ENCODE measurements at regions not wholly inside any gene's neighbourhood (a gene's known extent, or its start where the extent isn't known, plus 50 kb on each side); places are given as distances from the start of the nearest gene placed in this dataset.

DNA sequence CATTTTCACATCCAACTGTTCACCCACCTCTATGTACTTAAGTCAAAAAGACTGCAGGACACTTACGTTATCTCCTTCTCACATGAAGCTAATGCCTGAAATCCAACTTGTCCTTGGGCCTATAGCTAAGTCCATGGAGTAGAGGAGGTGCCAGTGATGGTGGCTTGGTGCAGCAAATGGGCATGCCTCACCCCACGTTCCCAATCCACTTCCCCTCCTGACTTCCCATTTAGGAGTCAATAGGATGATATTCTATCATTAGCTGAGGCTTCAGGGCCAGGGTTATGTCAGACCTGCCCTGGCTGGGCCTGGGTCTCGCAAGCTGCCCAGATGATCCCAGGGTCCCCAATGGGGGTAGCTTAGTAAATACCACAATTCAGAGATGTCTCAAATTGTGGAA, 410.4 kb downstream of the MAFB start (continued):
- TF ChIP-seq, protein P1, sequence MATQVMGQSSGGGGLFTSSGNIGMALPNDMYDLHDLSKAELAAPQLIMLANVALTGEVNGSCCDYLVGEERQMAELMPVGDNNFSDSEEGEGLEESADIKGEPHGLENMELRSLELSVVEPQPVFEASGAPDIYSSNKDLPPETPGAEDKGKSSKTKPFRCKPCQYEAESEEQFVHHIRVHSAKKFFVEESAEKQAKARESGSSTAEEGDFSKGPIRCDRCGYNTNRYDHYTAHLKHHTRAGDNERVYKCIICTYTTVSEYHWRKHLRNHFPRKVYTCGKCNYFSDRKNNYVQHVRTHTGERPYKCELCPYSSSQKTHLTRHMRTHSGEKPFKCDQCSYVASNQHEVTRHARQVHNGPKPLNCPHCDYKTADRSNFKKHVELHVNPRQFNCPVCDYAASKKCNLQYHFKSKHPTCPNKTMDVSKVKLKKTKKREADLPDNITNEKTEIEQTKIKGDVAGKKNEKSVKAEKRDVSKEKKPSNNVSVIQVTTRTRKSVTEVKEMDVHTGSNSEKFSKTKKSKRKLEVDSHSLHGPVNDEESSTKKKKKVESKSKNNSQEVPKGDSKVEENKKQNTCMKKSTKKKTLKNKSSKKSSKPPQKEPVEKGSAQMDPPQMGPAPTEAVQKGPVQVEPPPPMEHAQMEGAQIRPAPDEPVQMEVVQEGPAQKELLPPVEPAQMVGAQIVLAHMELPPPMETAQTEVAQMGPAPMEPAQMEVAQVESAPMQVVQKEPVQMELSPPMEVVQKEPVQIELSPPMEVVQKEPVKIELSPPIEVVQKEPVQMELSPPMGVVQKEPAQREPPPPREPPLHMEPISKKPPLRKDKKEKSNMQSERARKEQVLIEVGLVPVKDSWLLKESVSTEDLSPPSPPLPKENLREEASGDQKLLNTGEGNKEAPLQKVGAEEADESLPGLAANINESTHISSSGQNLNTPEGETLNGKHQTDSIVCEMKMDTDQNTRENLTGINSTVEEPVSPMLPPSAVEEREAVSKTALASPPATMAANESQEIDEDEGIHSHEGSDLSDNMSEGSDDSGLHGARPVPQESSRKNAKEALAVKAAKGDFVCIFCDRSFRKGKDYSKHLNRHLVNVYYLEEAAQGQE (IDR thresholded peaks at IDR 0.05; ENCODE audit: unreplicated experiment), result no peak
- no peak for TF ChIP-seq CREB1 (CRISPR knock-in tag; IDR thresholded peaks at IDR 0.05; ENCODE audit: low read depth)
- TF ChIP-seq, protein P2, sequence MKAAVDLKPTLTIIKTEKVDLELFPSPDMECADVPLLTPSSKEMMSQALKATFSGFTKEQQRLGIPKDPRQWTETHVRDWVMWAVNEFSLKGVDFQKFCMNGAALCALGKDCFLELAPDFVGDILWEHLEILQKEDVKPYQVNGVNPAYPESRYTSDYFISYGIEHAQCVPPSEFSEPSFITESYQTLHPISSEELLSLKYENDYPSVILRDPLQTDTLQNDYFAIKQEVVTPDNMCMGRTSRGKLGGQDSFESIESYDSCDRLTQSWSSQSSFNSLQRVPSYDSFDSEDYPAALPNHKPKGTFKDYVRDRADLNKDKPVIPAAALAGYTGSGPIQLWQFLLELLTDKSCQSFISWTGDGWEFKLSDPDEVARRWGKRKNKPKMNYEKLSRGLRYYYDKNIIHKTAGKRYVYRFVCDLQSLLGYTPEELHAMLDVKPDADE (IDR thresholded peaks at IDR 0.05), result no peak

DNA sequence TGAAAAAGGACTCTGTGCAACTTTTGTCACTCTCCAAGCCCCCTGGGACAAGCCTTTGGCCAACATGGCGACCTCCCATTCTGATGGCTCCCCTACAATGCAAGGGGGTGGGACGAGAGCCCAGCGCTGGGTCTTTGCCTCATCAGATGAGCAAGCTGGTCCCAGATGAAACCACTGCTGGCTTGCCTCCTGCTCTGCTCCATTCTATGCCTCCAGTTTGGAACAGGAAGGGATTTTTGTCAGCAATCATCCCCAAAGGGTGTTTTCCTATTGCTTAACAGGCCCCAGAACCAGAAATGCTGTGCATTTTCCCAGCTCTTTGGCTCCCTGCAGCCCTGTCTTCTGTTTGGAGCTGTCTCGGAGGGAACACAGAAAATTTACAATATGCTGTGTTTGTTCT, 412.7 kb downstream of the MAFB start:
- H3K27ac Mint-ChIP-seq, result peak overlapping the region; percentile 76; the same call in 1 of the 2 replicates
- H3K27me3 Mint-ChIP-seq (ENCODE audit: insufficient read depth, low read depth, poor library complexity), result peaks cover 24% of the 10 kb centered on the region
- H3K4me3 Mint-ChIP-seq, result peak overlapping the region; percentile 27; the same call in 1 of the 3 replicates
- H3K79me2 ChIP-seq (replicated peaks; ENCODE audit: insufficient read depth), result peaks cover 31% of the 10 kb centered on the region
- peaks cover 6% of the 10 kb centered on the region; the same call in 1 of the 3 replicates for H3K9me3 Mint-ChIP-seq
- H3K36me3 ChIP-seq (ENCODE audit: insufficient read depth), result peaks cover 22% of the 10 kb centered on the region
- no peak overlapping the region for H2AFZ ChIP-seq
- no peaks in the 10 kb centered on the region for H4K20me1 ChIP-seq (replicated peaks; ENCODE audit: insufficient read depth)
- no peak for DNase-seq (ENCODE audit: low spot score)
- no peaks in the 10 kb centered on the region for H3K27me3 ChIP-seq (ENCODE audit: insufficient read depth)
- H3K9me2 ChIP-seq (ENCODE audit: insufficient read depth), result no peaks in the 10 kb centered on the region
- TF ChIP-seq ZNF114 (CRISPR knock-in tag; IDR thresholded peaks at IDR 0.05) (no peak), POLR2AphosphoS5 (IDR thresholded peaks at IDR 0.05; ENCODE audit: low read depth) (peak; percentile 46)
- no peak; the same call in 1 of the 3 replicates for ATAC-seq
- H3K27ac ChIP-seq (ENCODE audit: low read depth), result peak overlapping the region; percentile 96
- H3K4me3 ChIP-seq, result peak overlapping the region; percentile 87; the same call in 1 of the 2 replicates
- peaks cover 64% of the 10 kb centered on the region for H3K4me1 ChIP-seq (ENCODE audit: insufficient read depth)
- H3K36me3 Mint-ChIP-seq (ENCODE audit: low read depth), result peaks cover 87% of the 10 kb centered on the region
- peaks cover 80% of the 10 kb centered on the region for H3K4me1 Mint-ChIP-seq
- peak overlapping the region; percentile 87; the same call in 1 of the 2 replicates for H3K4me2 ChIP-seq
- H3F3A ChIP-seq (replicated peaks; ENCODE audit: low read depth), result peaks cover 32% of the 10 kb centered on the region

DNA sequence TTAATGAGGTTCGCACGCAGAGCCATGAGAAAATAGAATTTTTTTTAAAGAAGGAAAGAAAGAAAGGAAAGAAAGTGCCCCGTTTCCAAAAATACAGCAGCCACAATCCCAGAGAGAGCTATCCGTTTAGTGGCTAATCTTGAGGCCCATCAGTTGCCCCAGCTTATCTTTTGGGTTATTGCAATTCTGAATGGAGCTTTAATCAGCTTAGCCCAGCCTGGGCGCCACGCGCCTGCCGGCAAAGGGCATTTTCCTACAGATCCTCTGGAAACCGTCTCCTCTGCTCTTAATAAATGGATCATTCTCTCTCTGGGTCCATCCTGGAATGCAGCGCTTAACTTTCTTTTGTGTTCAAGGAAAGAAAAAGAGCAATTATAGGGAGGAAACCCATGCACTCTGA, 413.3 kb downstream of the MAFB start:
- peak overlapping the region; percentile 96 for H3K27ac ChIP-seq (ENCODE audit: low read depth)
- H3K36me3 Mint-ChIP-seq (ENCODE audit: low read depth), result peaks cover 90% of the 10 kb centered on the region
- H4K20me1 ChIP-seq (replicated peaks; ENCODE audit: insufficient read depth), result no peaks in the 10 kb centered on the region
- peak overlapping the region; percentile 87 for H3K4me2 ChIP-seq
- no peak for DNase-seq (ENCODE audit: low spot score)
- peaks cover 62% of the 10 kb centered on the region for H3K4me1 ChIP-seq (ENCODE audit: insufficient read depth)
- peaks cover 10% of the 10 kb centered on the region; the same call in 2 of the 3 replicates for H3K9me3 Mint-ChIP-seq
- H3K4me3 Mint-ChIP-seq, result peak overlapping the region; percentile 27
- H3K4me3 ChIP-seq, result peak overlapping the region; percentile 87
- peak overlapping the region; percentile 88 for H3K27ac Mint-ChIP-seq
- H2AFZ ChIP-seq, result no peak overlapping the region
- H3K79me2 ChIP-seq (replicated peaks; ENCODE audit: insufficient read depth), result peaks cover 35% of the 10 kb centered on the region
- ATAC-seq, result no peak
- no peaks in the 10 kb centered on the region for H3K9me2 ChIP-seq (ENCODE audit: insufficient read depth)
- no peaks in the 10 kb centered on the region for H3K27me3 ChIP-seq (ENCODE audit: insufficient read depth)
- peaks cover 24% of the 10 kb centered on the region for H3K27me3 Mint-ChIP-seq (ENCODE audit: insufficient read depth, low read depth, poor library complexity)
- H3K36me3 ChIP-seq (ENCODE audit: insufficient read depth), result peaks cover 22% of the 10 kb centered on the region
- H3F3A ChIP-seq (replicated peaks; ENCODE audit: low read depth), result peaks cover 32% of the 10 kb centered on the region
- peaks cover 80% of the 10 kb centered on the region for H3K4me1 Mint-ChIP-seq
- TF ChIP-seq EZH2 (IDR thresholded peaks at IDR 0.05; ENCODE audit: low read depth, unreplicated experiment) (no peak), JUNB (IDR thresholded peaks at IDR 0.05; ENCODE audit: unreplicated experiment) (no peak), ZNF331 (CRISPR knock-in tag; IDR thresholded peaks at IDR 0.05; ENCODE audit: low read depth) (no peak), NANOG (IDR thresholded peaks at IDR 0.05; ENCODE audit: borderline replicate concordance) (no peak), CREB1 (CRISPR knock-in tag; IDR thresholded peaks at IDR 0.05; ENCODE audit: low read depth) (no peak), EZH2phosphoT487 (IDR thresholded peaks at IDR 0.05; ENCODE audit: unreplicated experiment) (no peak), STAT1 (IDR thresholded peaks at IDR 0.05; ENCODE audit: unreplicated experiment) (no peak)
- TF ChIP-seq, protein P2 (IDR thresholded peaks at IDR 0.05), result no peak
- TF ChIP-seq, protein P3, sequence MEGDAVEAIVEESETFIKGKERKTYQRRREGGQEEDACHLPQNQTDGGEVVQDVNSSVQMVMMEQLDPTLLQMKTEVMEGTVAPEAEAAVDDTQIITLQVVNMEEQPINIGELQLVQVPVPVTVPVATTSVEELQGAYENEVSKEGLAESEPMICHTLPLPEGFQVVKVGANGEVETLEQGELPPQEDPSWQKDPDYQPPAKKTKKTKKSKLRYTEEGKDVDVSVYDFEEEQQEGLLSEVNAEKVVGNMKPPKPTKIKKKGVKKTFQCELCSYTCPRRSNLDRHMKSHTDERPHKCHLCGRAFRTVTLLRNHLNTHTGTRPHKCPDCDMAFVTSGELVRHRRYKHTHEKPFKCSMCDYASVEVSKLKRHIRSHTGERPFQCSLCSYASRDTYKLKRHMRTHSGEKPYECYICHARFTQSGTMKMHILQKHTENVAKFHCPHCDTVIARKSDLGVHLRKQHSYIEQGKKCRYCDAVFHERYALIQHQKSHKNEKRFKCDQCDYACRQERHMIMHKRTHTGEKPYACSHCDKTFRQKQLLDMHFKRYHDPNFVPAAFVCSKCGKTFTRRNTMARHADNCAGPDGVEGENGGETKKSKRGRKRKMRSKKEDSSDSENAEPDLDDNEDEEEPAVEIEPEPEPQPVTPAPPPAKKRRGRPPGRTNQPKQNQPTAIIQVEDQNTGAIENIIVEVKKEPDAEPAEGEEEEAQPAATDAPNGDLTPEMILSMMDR (conservative IDR thresholded peaks at IDR 0.05; ENCODE audit: low read depth in 2 of 2), result no peak
